MM.1S (cell line): ENCODE measurements at regions not wholly inside any gene's neighbourhood (a gene's known extent, or its start where the extent isn't known, plus 50 kb on each side); places are given as distances from the start of the nearest gene placed in this dataset.

Experiments
- DNase-seq: peaks from one replicate; pipeline ENCODE4 v3.0.0-alpha.2; 2015
- H2AFZ ChIP-seq: fragments of 300-600 bp; sonication (generic); 2 replicates; pipeline ENCODE4 v1.6.0; 2016; ENCODE audit warnings: antibody characterized with exemption, low read length
- H3F3A ChIP-seq: fragments of 300-600 bp; sonication (generic); 2 replicates; pipeline ENCODE4 v1.6.1; 2016; ENCODE audit warnings: mild to moderate bottlenecking, antibody characterized with exemption, low read length, moderate library complexity, mixed read lengths; ENCODE audit not compliant: insufficient read depth
- H3K27ac ChIP-seq: fragments of 300-600 bp; sonication (generic); 2 replicates; pipeline ENCODE4 v1.5.1; 2016; ENCODE audit warnings: mild to moderate bottlenecking, low read length
- H3K27me3 ChIP-seq: fragments of 300-600 bp; sonication (generic); replicated peaks from 2 replicates; pipeline ENCODE4 v1.6.0; 2016; ENCODE audit warnings: low read length; ENCODE audit not compliant: insufficient read depth
- H3K36me3 ChIP-seq: fragments of 300-600 bp; sonication (generic); replicated peaks from 2 replicates; pipeline ENCODE4 v1.6.1; 2016; ENCODE audit warnings: mild to moderate bottlenecking, low read length, mixed read lengths; ENCODE audit not compliant: insufficient read depth
- H3K4me1 ChIP-seq: fragments of 300-600 bp; sonication (generic); 2 replicates; pipeline ENCODE4 v1.6.1; 2016; ENCODE audit warnings: low read length, mixed read lengths
- H3K4me2 ChIP-seq: fragments of 300-600 bp; sonication (generic); 2 replicates; pipeline ENCODE4 v1.6.0; 2016; ENCODE audit warnings: low read depth, low read length
- H3K4me3 ChIP-seq: fragments of 300-600 bp; sonication (generic); 2 replicates; pipeline ENCODE4 v1.5.1; 2016; ENCODE audit warnings: low read length, mixed read lengths
- H3K79me2 ChIP-seq: fragments of 300-600 bp; sonication (generic); 2 replicates; pipeline ENCODE4 v1.6.1; 2016; ENCODE audit warnings: mixed run types, low read length, mixed read lengths
- H3K9ac ChIP-seq: fragments of 300-600 bp; sonication (generic); 2 replicates; pipeline ENCODE4 v1.6.1; 2016; ENCODE audit warnings: low read length, mixed read lengths
- H3K9me2 ChIP-seq: fragments of 300-600 bp; sonication (generic); replicated peaks from 2 replicates; pipeline ENCODE4 v1.6.1; 2016; ENCODE audit warnings: mild to moderate bottlenecking, low read length, mixed read lengths; ENCODE audit not compliant: insufficient read depth
- H3K9me3 ChIP-seq: fragments of 300-600 bp; sonication (generic); replicated peaks from 2 replicates; pipeline ENCODE4 v1.6.1; 2016; ENCODE audit warnings: mild to moderate bottlenecking, low read length, mixed read lengths; ENCODE audit not compliant: insufficient read depth
- H4K20me1 ChIP-seq: fragments of 300-600 bp; sonication (generic); 2 replicates; pipeline ENCODE4 v1.6.1; 2016; ENCODE audit warnings: mild to moderate bottlenecking, low read length, moderate library complexity, mixed read lengths; ENCODE audit not compliant: insufficient read depth
- CTCF ChIP-seq: fragments of 300-600 bp; sonication (generic); IDR thresholded peaks from 2 replicates; pipeline ENCODE4 v1.5.1; 2016; ENCODE audit warnings: antibody characterized with exemption, low read length, mixed read lengths
- EZH2 ChIP-seq: fragments of 300-600 bp; sonication (generic); optimal IDR thresholded peaks from 2 replicates; pipeline ENCODE3; 2017; ENCODE audit warnings: low read depth, mild to moderate bottlenecking, antibody characterized with exemption, low read length, mixed read lengths
- EZH2phosphoT487 ChIP-seq: fragments of 300-600 bp; sonication (generic); IDR thresholded peaks from 2 replicates; pipeline ENCODE4 v1.6.1; 2018; ENCODE audit warnings: antibody characterized with exemption, low read length

GRCh38 chr12:86662464-86662863, 406.3 kb upstream of the MGAT4C start:
- H3K27ac ChIP-seq = no peak overlapping the region
- H3K79me2 ChIP-seq = no peaks in the 10 kb centered on the region
- H3K9me3 ChIP-seq = no peaks in the 10 kb centered on the region
- TF ChIP-seq CTCF (no peak), EZH2phosphoT487 (no peak), EZH2 (no peak)
- H3K4me1 ChIP-seq = no peaks in the 10 kb centered on the region
- no peak overlapping the region for H3K4me2 ChIP-seq
- no peaks in the 10 kb centered on the region for H4K20me1 ChIP-seq
- H3K9me2 ChIP-seq = no peaks in the 10 kb centered on the region
- H3K36me3 ChIP-seq = no peaks in the 10 kb centered on the region
- H3K27me3 ChIP-seq = no peaks in the 10 kb centered on the region
- no peak overlapping the region for H3K9ac ChIP-seq
- no peak for DNase-seq
- no peak overlapping the region for H2AFZ ChIP-seq
- no peaks in the 10 kb centered on the region for H3F3A ChIP-seq
- no peak overlapping the region for H3K4me3 ChIP-seq

GRCh38 chr12:86660488-86661147, 404.4 kb upstream of the MGAT4C start:
- no peak overlapping the region for H3K4me3 ChIP-seq
- H3F3A ChIP-seq = no peaks in the 10 kb centered on the region
- H3K4me2 ChIP-seq = no peak overlapping the region
- H3K27ac ChIP-seq = no peak overlapping the region
- no peaks in the 10 kb centered on the region for H3K36me3 ChIP-seq
- H3K4me1 ChIP-seq = no peaks in the 10 kb centered on the region
- DNase-seq = no peak
- no peaks in the 10 kb centered on the region for H4K20me1 ChIP-seq
- no peaks in the 10 kb centered on the region for H3K9me2 ChIP-seq
- no peak overlapping the region for H2AFZ ChIP-seq
- no peak for TF ChIP-seq CTCF
- TF ChIP-seq EZH2 = no peak
- no peak for TF ChIP-seq EZH2phosphoT487
- H3K9me3 ChIP-seq = no peaks in the 10 kb centered on the region
- H3K79me2 ChIP-seq = no peaks in the 10 kb centered on the region
- H3K27me3 ChIP-seq = no peaks in the 10 kb centered on the region
- no peak overlapping the region for H3K9ac ChIP-seq

GRCh38 chr12:86659985-86660384, 403.8 kb upstream of the MGAT4C start:
- DNase-seq = no peak
- TF ChIP-seq EZH2 = no peak
- no peak for TF ChIP-seq EZH2phosphoT487
- no peak for TF ChIP-seq CTCF

More at GRCh38 chr12:86659985-86660384, 403.8 kb upstream of the MGAT4C start:
- H3K4me1 ChIP-seq = no peaks in the 10 kb centered on the region
- H3K27me3 ChIP-seq = no peaks in the 10 kb centered on the region
- H3K4me3 ChIP-seq = no peak overlapping the region
- H4K20me1 ChIP-seq = no peaks in the 10 kb centered on the region
- no peaks in the 10 kb centered on the region for H3K79me2 ChIP-seq
- H3K36me3 ChIP-seq = no peaks in the 10 kb centered on the region
- H3K4me2 ChIP-seq = no peak overlapping the region
- H3K9me2 ChIP-seq = no peaks in the 10 kb centered on the region
- H2AFZ ChIP-seq = no peak overlapping the region
- no peak overlapping the region for H3K27ac ChIP-seq
- no peak overlapping the region for H3K9ac ChIP-seq
- H3F3A ChIP-seq = no peaks in the 10 kb centered on the region
- no peaks in the 10 kb centered on the region for H3K9me3 ChIP-seq
